ENCODE measurements at regions not wholly inside any gene's neighbourhood (a gene's known extent, or its start where the extent isn't known, plus 50 kb on each side); places are given as distances from the start of the nearest gene placed in this dataset.

DNA sequence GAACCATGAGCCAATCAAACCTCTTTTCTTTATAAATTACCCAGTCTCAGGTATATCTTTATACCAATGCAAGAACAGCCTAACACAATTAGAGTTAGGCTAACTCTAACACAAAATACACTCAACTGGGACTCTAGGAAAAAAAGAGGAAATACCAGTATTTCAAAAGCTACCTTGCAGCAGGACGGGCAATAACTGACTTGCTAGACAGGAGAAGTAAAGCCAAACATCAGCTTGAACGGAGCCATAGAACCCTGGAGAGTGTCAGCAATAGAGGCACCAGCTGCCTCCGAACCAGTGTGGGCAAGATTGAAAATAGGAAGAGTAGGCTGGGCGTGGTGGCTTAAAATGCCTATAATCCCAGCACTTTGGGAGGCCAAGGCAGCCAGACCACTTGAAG, 162.0 kb upstream of the SOX4 start:
- Histone ChIP-seq H3K27me3 (ENCODE audit: insufficient read depth, low read length) (no peaks in the 10 kb centered on the region), H3K4me3 (ENCODE audit: low read depth, low read length, poor library complexity, severe bottlenecking) (no peak overlapping the region), H3K9ac (ENCODE audit: low read length) (no peak overlapping the region), H3F3A (ENCODE audit: insufficient read depth, low read length) (no peaks in the 10 kb centered on the region), H3K79me2 (ENCODE audit: insufficient read depth, low read length) (no peaks in the 10 kb centered on the region), H3K9me3 (ENCODE audit: low read length) (no peaks in the 10 kb centered on the region), H3K27ac (ENCODE audit: low read depth, low read length, poor library complexity, severe bottlenecking) (no peak overlapping the region), H4K20me1 (ENCODE audit: insufficient read depth, low read length) (no peaks in the 10 kb centered on the region), H3K9me2 (ENCODE audit: low read depth, low read length) (no peaks in the 10 kb centered on the region), H3K4me1 (ENCODE audit: insufficient read depth, low read length, severe bottlenecking) (no peaks in the 10 kb centered on the region), H3K36me3 (ENCODE audit: insufficient read depth, low read length) (no peaks in the 10 kb centered on the region), H3K4me2 (ENCODE audit: low read length) (no peak overlapping the region), H2AFZ (ENCODE audit: low read length) (no peak overlapping the region)
- TF ChIP-seq, protein P1, sequence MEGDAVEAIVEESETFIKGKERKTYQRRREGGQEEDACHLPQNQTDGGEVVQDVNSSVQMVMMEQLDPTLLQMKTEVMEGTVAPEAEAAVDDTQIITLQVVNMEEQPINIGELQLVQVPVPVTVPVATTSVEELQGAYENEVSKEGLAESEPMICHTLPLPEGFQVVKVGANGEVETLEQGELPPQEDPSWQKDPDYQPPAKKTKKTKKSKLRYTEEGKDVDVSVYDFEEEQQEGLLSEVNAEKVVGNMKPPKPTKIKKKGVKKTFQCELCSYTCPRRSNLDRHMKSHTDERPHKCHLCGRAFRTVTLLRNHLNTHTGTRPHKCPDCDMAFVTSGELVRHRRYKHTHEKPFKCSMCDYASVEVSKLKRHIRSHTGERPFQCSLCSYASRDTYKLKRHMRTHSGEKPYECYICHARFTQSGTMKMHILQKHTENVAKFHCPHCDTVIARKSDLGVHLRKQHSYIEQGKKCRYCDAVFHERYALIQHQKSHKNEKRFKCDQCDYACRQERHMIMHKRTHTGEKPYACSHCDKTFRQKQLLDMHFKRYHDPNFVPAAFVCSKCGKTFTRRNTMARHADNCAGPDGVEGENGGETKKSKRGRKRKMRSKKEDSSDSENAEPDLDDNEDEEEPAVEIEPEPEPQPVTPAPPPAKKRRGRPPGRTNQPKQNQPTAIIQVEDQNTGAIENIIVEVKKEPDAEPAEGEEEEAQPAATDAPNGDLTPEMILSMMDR (IDR thresholded peaks at IDR 0.05; ENCODE audit: low read length), result no peak
- TF ChIP-seq EZH2 (IDR thresholded peaks at IDR 0.05; ENCODE audit: borderline replicate concordance, low read length), result no peak

DNA sequence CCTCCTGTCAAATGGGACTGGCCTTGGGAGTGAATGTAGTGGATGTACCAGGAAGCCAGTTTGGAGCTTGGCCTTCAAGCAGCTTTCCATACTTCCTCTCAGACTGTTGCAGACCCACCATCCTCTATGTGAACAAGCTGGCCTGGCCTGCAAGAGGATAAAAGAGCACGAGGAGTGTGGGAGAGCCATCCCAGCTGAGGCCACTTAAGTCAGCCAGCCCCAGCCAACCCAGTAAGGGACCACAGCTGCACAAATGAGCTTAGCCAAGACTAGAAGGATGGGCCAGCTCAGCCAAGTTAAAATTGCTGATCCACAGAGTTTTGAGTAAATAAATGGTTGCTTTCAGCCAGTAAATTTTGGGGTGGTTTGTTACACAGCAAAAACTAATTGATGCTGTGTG, 156.9 kb upstream of the SOX4 start:
- no peak overlapping the region for H3K9ac ChIP-seq (ENCODE audit: low read length)
- no peaks in the 10 kb centered on the region for H3K79me2 ChIP-seq (ENCODE audit: insufficient read depth, low read length)
- no peaks in the 10 kb centered on the region for H3K36me3 ChIP-seq (ENCODE audit: insufficient read depth, low read length)
- H3K4me3 ChIP-seq (ENCODE audit: low read depth, low read length, poor library complexity, severe bottlenecking), result no peak overlapping the region
- H4K20me1 ChIP-seq (ENCODE audit: insufficient read depth, low read length), result no peaks in the 10 kb centered on the region
- TF ChIP-seq, protein P1 (IDR thresholded peaks at IDR 0.05; ENCODE audit: low read length), result no peak
- no peak for TF ChIP-seq EZH2 (IDR thresholded peaks at IDR 0.05; ENCODE audit: borderline replicate concordance, low read length)
- peaks cover 9% of the 10 kb centered on the region for H3K4me1 ChIP-seq (ENCODE audit: insufficient read depth, low read length, severe bottlenecking)
- no peaks in the 10 kb centered on the region for H3K27me3 ChIP-seq (ENCODE audit: insufficient read depth, low read length)
- H3F3A ChIP-seq (ENCODE audit: insufficient read depth, low read length), result no peaks in the 10 kb centered on the region
- H3K9me3 ChIP-seq (ENCODE audit: low read length), result no peaks in the 10 kb centered on the region
- no peak overlapping the region for H3K27ac ChIP-seq (ENCODE audit: low read depth, low read length, poor library complexity, severe bottlenecking)
- H3K9me2 ChIP-seq (ENCODE audit: low read depth, low read length), result no peaks in the 10 kb centered on the region
- H2AFZ ChIP-seq (ENCODE audit: low read length), result no peak overlapping the region
- H3K4me2 ChIP-seq (ENCODE audit: low read length), result no peak overlapping the region

DNA sequence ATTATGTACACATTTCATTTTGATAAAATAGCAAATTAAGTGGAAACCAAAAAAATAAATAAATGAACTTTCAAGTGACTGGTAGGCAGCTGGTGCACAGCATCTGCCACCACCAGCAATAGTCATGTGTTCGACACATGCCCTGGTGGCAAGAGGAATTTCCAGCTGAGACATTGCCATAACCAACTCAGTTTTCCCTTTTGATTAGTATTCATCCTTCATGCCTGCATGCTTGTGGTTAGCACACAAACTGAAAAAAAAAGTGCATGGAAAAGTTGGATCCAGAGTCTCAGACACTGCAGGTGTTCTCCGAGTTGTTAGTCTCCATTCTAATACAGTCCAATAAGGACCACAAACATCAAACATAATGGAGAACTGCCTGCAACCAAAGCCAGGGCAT, 156.0 kb upstream of the SOX4 start:
- H3K27ac ChIP-seq (ENCODE audit: low read depth, low read length, poor library complexity, severe bottlenecking), result no peak overlapping the region
- no peaks in the 10 kb centered on the region for H3K36me3 ChIP-seq (ENCODE audit: insufficient read depth, low read length)
- peaks cover 9% of the 10 kb centered on the region for H3K4me1 ChIP-seq (ENCODE audit: insufficient read depth, low read length, severe bottlenecking)
- TF ChIP-seq, protein P1 (IDR thresholded peaks at IDR 0.05; ENCODE audit: low read length), result no peak
- no peak for TF ChIP-seq EZH2 (IDR thresholded peaks at IDR 0.05; ENCODE audit: borderline replicate concordance, low read length)
- no peaks in the 10 kb centered on the region for H4K20me1 ChIP-seq (ENCODE audit: insufficient read depth, low read length)
- H3K9me2 ChIP-seq (ENCODE audit: low read depth, low read length), result no peaks in the 10 kb centered on the region
- no peaks in the 10 kb centered on the region for H3F3A ChIP-seq (ENCODE audit: insufficient read depth, low read length)
- H3K4me3 ChIP-seq (ENCODE audit: low read depth, low read length, poor library complexity, severe bottlenecking), result no peak overlapping the region
- no peaks in the 10 kb centered on the region for H3K79me2 ChIP-seq (ENCODE audit: insufficient read depth, low read length)
- H3K9me3 ChIP-seq (ENCODE audit: low read length), result no peaks in the 10 kb centered on the region
- H3K27me3 ChIP-seq (ENCODE audit: insufficient read depth, low read length), result no peaks in the 10 kb centered on the region
- H3K4me2 ChIP-seq (ENCODE audit: low read length), result no peak overlapping the region
- H3K9ac ChIP-seq (ENCODE audit: low read length), result no peak overlapping the region
- H2AFZ ChIP-seq (ENCODE audit: low read length), result no peak overlapping the region

Data from OCI-LY1 (cell line).